GM12878 (cell line): ENCODE measurements at regions not wholly inside any gene's neighbourhood (a gene's known extent, or its start where the extent isn't known, plus 50 kb on each side); places are given as distances from the start of the nearest gene placed in this dataset.

ENCODE experiments used
- ATAC-seq: fragments of 200-7000 bp; cut with Tn5 transposase; 3 replicates; pipeline ENCODE4 v1.9.1; 2020; ENCODE audit warnings: mild to moderate bottlenecking, moderate library complexity
- BruUV-seq: library from RNA; stranded (reverse); fragments of 400-500 nt; replicated peaks from 2 replicates; lab custom pipeline; 2021; lab: Mats Ljungman, UMichigan
- CTCF ChIA-PET: fragments of 300-600 bp; sonication (Branson Sonifier 250); formaldehyde crosslinking; extraction: SDS; loops from one replicate; lab custom pipeline; 2021; ENCODE audit warnings: inconsistent platforms; lab: Yijun Ruan, JAX
- POLR2A ChIA-PET: fragments of 350-600 bp; formaldehyde crosslinking; extraction: SDS; loops from one replicate; lab custom pipeline; 2021; ENCODE audit warnings: inconsistent platforms; lab: Charles Lee
- RAD21 ChIA-PET: fragments of 300-600 bp; sonication (Branson Sonifier 250); formaldehyde crosslinking; loops from one replicate; lab custom pipeline; 2023; ENCODE audit warnings: antibody characterized with exemption; ENCODE audit not compliant: unreplicated experiment; lab: Charles Lee
- SMC1A ChIA-PET: fragments of 300-600 bp; sonication (Branson Sonifier 250); formaldehyde crosslinking; loops from one replicate; lab custom pipeline; 2023; ENCODE audit not compliant: unreplicated experiment, uncharacterized antibody; lab: Charles Lee
- DNase-seq: peaks from one replicate; pipeline ENCODE4 v3.0.0-alpha.2; 2011; ENCODE audit warnings: low read depth, low spot score
- FAIRE-seq: peaks from 3 replicates; lab custom pipeline; 2011; peaks lifted over from hg19 to GRCh38; lab: Jason Lieb, UNC
- H2AFZ ChIP-seq: 2 replicates; pipeline ENCODE4 v1.6.0; 2011; ENCODE audit warnings: low read depth, low read length, control low read depth; ENCODE audit not compliant: control insufficient read depth
- H3K27ac ChIP-seq: 2 replicates; pipeline ENCODE4 v1.5.1; 2011; ENCODE audit warnings: control low read depth; ENCODE audit not compliant: control insufficient read depth, insufficient read depth
- H3K27me3 ChIP-seq, 2 experiments: replicated peaks in 1 of 2; 2 replicates each; pipeline versions ENCODE4 v1.6.0 to v1.6.1; 2011; ENCODE audit warnings: low read length in 1 of 2; ENCODE audit not compliant: control insufficient read depth in 2 of 2, insufficient read depth in 2 of 2
- H3K36me3 ChIP-seq, 2 experiments: 2 replicates each; pipeline ENCODE4 v1.5.1; 2011; ENCODE audit warnings: low read length in 1 of 2; ENCODE audit not compliant: control insufficient read depth in 2 of 2, insufficient read depth in 2 of 2
- H3K4me1 ChIP-seq: 2 replicates; pipeline ENCODE4 v1.6.1; 2011; ENCODE audit warnings: mild to moderate bottlenecking, low read length, moderate library complexity, mixed read lengths; ENCODE audit not compliant: control insufficient read depth, insufficient read depth
- H3K4me2 ChIP-seq: 2 replicates; pipeline ENCODE4 v1.6.0; 2011; ENCODE audit warnings: control low read depth; ENCODE audit not compliant: control insufficient read depth, insufficient read depth
- H3K4me3 ChIP-seq: fragments of 200-600 bp; sonication (generic); 2 replicates; pipeline ENCODE4 v1.5.1; 2016
- H3K79me2 ChIP-seq: 2 replicates; pipeline ENCODE4 v1.6.0; 2011; ENCODE audit warnings: low read length; ENCODE audit not compliant: control insufficient read depth, insufficient read depth
- H3K9ac ChIP-seq: 2 replicates; pipeline ENCODE4 v1.8.0; 2011; ENCODE audit warnings: low read length, control low read depth, mixed read lengths; ENCODE audit not compliant: control insufficient read depth, insufficient read depth
- H3K9me3 ChIP-seq: replicated peaks from 3 replicates; pipeline ENCODE4 v1.5.1; 2011; ENCODE audit warnings: mild to moderate bottlenecking, low read length; ENCODE audit not compliant: control insufficient read depth, insufficient read depth
- H4K20me1 ChIP-seq: 2 replicates; pipeline ENCODE4 v1.6.0; 2011; ENCODE audit not compliant: control insufficient read depth, insufficient read depth
- KLF5 ChIP-seq: fragments of 450-650 bp; IDR thresholded peaks from 2 replicates; pipeline ENCODE4 v1.6.1; 2014; ENCODE audit warnings: mild to moderate bottlenecking; ENCODE audit not compliant: partially characterized antibody
- MEF2B ChIP-seq: fragments of 450-650 bp; IDR thresholded peaks from 2 replicates; pipeline ENCODE4 v1.6.1; 2018; ENCODE audit warnings: mild to moderate bottlenecking, moderate library complexity; ENCODE audit not compliant: partially characterized antibody, poor library complexity, severe bottlenecking
- POLR2AphosphoS5 ChIP-seq: IDR thresholded peaks from 2 replicates; pipeline ENCODE4 v1.6.1; 2011; ENCODE audit warnings: mild to moderate bottlenecking, low read length, inconsistent platforms
- RCOR1 ChIP-seq: conservative IDR thresholded peaks from 2 replicates; pipeline ENCODE4 v1.6.1; 2012; ENCODE audit warnings: low read depth, low read length, improper control_type of control experiment
- SUZ12 ChIP-seq: fragments of 200-600 bp; sonication (generic); IDR thresholded peaks from one replicate; pipeline ENCODE4 v1.6.1; 2018; ENCODE audit warnings: antibody characterized with exemption, mild to moderate bottlenecking; ENCODE audit not compliant: unreplicated experiment
- WGBS: methylation state at CpG from one replicate; pipeline ENCODE4 v1.1.6; 2016; ENCODE audit warnings: low lambda C conversion rate; ENCODE audit not compliant: insufficient replicate concordance, insufficient coverage; ENCODE audit errors: missing lambda C conversion rate; 5-methylcytosine and 5-hydroxymethylcytosine counted together
- in situ Hi-C: fragments of 300-500 bp; cut with MboI; formaldehyde crosslinking; loops from 9 replicates; pipeline ENCODE4 v1.14.3; 2018; ENCODE audit warnings: mixed read lengths
- intact Hi-C: fragments of 100-400 bp; cut with micrococcal nuclease; formaldehyde crosslinking; loops from one replicate; pipeline ENCODE4 v1.14.2; 2022; ENCODE audit not compliant: unreplicated experiment
- TF ChIP-seq, protein P1 (sequence below): IDR thresholded peaks from 2 replicates; pipeline ENCODE4 v1.6.1; 2012; ENCODE audit warnings: low read depth, low read length, improper control_type of control experiment
- TF ChIP-seq, protein P2 (sequence below): IDR thresholded peaks from 2 replicates; pipeline ENCODE4 v1.6.1; 2011; ENCODE audit warnings: low read depth, mild to moderate bottlenecking, low read length, moderate library complexity, borderline replicate concordance; ENCODE audit errors: extremely low read depth
- TF ChIP-seq, protein P3 (sequence below): fragments of 150-350 bp; IDR thresholded peaks from 2 replicates; pipeline ENCODE4 v1.6.1; 2014; ENCODE audit warnings: mild to moderate bottlenecking, low read depth, low read length

DNA sequence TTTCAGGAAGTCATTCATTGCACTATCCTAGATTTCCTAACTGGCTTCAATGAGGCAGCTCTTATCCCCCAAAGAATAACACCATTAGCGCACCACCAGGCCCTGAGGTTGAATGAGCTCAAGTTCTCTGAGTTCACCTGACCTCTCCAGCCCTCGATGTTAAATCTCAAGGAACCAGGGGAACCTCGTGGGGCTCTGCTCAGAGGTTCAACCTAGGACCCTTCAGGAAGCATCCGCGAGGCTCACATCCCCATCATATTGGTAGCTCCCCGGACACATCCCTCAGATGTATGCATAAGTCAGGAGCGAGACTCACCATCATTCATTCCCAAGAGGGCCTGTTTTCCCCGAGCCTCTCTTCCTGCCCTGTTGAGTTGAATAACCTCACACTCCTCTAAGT is 145.6 kb upstream of the KLHL29 start:
- BruUV-seq, result no TSS peak
- FAIRE-seq (no peak), DNase-seq (no peak), ATAC-seq (no peak)
- Histone ChIP-seq H3K36me3 (no peaks in the 10 kb centered on the region), H3K9ac (no peak overlapping the region), H4K20me1 (no peaks in the 10 kb centered on the region; the same call in 1 of the 2 replicates), H3K27ac (no peak overlapping the region), H2AFZ (no peak overlapping the region), H3K9me3 (no peaks in the 10 kb centered on the region), H3K4me3 (no peak overlapping the region), H3K4me1 (no peaks in the 10 kb centered on the region), H3K27me3 (peaks cover 2% of the 10 kb centered on the region in 2 experiments; a peak in 3 of 4 replicates), H3K4me2 (no peak overlapping the region), H3K79me2 (no peaks in the 10 kb centered on the region)
- TF ChIP-seq KLF5, result no peak
- TF ChIP-seq POLR2AphosphoS5, result no peak
- TF ChIP-seq, protein P1, sequence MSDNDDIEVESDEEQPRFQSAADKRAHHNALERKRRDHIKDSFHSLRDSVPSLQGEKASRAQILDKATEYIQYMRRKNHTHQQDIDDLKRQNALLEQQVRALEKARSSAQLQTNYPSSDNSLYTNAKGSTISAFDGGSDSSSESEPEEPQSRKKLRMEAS, result no peak
- TF ChIP-seq, protein P2, sequence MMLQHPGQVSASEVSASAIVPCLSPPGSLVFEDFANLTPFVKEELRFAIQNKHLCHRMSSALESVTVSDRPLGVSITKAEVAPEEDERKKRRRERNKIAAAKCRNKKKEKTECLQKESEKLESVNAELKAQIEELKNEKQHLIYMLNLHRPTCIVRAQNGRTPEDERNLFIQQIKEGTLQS, result no peak
- TF ChIP-seq SUZ12, result no peak
- TF ChIP-seq RCOR1, result no peak
- TF ChIP-seq, protein P3, sequence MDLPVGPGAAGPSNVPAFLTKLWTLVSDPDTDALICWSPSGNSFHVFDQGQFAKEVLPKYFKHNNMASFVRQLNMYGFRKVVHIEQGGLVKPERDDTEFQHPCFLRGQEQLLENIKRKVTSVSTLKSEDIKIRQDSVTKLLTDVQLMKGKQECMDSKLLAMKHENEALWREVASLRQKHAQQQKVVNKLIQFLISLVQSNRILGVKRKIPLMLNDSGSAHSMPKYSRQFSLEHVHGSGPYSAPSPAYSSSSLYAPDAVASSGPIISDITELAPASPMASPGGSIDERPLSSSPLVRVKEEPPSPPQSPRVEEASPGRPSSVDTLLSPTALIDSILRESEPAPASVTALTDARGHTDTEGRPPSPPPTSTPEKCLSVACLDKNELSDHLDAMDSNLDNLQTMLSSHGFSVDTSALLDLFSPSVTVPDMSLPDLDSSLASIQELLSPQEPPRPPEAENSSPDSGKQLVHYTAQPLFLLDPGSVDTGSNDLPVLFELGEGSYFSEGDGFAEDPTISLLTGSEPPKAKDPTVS, result no peak
- no peak for TF ChIP-seq MEF2B
- intact Hi-C loops (no loop called here), in situ Hi-C loops (no loop called here)
- WGBS, result 22% methylated on average over 8 of the region's 8 CpGs
- CTCF ChIA-PET, result no interaction called here
- RAD21 ChIA-PET, result no interaction called here
- SMC1A ChIA-PET, result interaction anchor here (0.7 kb wide), 1 partner anchor 20 kb away, joined by 3 read pairs; no protein-coding TSS in a partner anchor
- POLR2A ChIA-PET, result no interaction called here
